GM12873 (cell line): ENCODE measurements at regions not wholly inside any gene's neighbourhood (a gene's known extent, or its start where the extent isn't known, plus 50 kb on each side); places are given as distances from the start of the nearest gene placed in this dataset.

Source experiments
- CTCF ChIP-seq: IDR thresholded peaks from 2 replicates; pipeline ENCODE4 v1.5.1; 2012; ENCODE audit warnings: low read depth, mild to moderate bottlenecking, moderate library complexity, low read length, control low read depth; ENCODE audit not compliant: insufficient read depth; ENCODE audit errors: missing control alignments

- TF ChIP-seq CTCF, result no peak
These were observed 164.7 kb upstream of the CCN2 start for GRCh38 chr6:132115714-132116366.

- TF ChIP-seq CTCF, result no peak
These were observed 163.1 kb upstream of the CCN2 start for GRCh38 chr6:132114201-132114825.

- no peak for TF ChIP-seq CTCF
These were observed 156.7 kb upstream of the CCN2 start for GRCh38 chr6:132107896-132108295.

GRCh38 chr6:132101535-132101934 lies 150.4 kb upstream of the CCN2 start:
- no peak for TF ChIP-seq CTCF

GRCh38 chr6:132100388-132100990 lies 149.3 kb upstream of the CCN2 start:
- no peak for TF ChIP-seq CTCF

- TF ChIP-seq CTCF, result no peak
These were observed 145.8 kb upstream of the CCN2 start for GRCh38 chr6:132096996-132097395.

GRCh38 chr6:132096245-132096644 lies 145.1 kb upstream of the CCN2 start:
- TF ChIP-seq CTCF, result no peak
